ENCODE measurements at regions not wholly inside any gene's neighbourhood (a gene's known extent, or its start where the extent isn't known, plus 50 kb on each side); places are given as distances from the start of the nearest gene placed in this dataset.

GRCh38 chr13:88217372-88217771 is 546.2 kb downstream of the SLITRK5 start:
- TF ChIP-seq, protein P1, sequence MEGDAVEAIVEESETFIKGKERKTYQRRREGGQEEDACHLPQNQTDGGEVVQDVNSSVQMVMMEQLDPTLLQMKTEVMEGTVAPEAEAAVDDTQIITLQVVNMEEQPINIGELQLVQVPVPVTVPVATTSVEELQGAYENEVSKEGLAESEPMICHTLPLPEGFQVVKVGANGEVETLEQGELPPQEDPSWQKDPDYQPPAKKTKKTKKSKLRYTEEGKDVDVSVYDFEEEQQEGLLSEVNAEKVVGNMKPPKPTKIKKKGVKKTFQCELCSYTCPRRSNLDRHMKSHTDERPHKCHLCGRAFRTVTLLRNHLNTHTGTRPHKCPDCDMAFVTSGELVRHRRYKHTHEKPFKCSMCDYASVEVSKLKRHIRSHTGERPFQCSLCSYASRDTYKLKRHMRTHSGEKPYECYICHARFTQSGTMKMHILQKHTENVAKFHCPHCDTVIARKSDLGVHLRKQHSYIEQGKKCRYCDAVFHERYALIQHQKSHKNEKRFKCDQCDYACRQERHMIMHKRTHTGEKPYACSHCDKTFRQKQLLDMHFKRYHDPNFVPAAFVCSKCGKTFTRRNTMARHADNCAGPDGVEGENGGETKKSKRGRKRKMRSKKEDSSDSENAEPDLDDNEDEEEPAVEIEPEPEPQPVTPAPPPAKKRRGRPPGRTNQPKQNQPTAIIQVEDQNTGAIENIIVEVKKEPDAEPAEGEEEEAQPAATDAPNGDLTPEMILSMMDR (IDR thresholded peaks at IDR 0.05; ENCODE audit: low read length, missing control alignments) = no peak
- H3K4me3 ChIP-seq (replicated peaks; ENCODE audit: low read depth, low read length) = no peak overlapping the region
- DNase-seq (ENCODE audit: low read depth) = peak; percentile 0

GRCh38 chr13:88217883-88218282 is 546.7 kb downstream of the SLITRK5 start:
- H3K4me3 ChIP-seq (replicated peaks; ENCODE audit: low read depth, low read length) = no peak overlapping the region
- DNase-seq (ENCODE audit: low read depth) = no peak
- TF ChIP-seq, protein P1 (IDR thresholded peaks at IDR 0.05; ENCODE audit: low read length, missing control alignments) = no peak

DNA sequence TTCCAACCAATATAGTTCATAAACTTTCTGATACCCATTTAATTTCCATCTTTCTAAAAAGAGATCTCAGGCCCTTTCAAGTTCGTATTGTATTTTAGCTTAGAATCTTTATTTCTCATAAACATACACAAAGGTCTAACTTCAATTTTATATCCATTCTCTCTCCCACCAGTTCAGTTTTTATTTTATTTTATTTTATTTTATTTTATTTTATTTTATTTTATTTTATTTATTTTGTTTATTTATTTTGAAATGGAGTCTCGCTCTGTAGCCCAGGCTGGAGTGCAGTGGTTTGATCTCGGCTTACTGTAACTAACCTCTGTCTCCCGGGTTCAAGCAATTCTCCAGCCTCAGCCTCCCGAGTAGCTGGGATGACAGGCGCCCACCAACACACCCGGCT is 552.8 kb downstream of the SLITRK5 start:
- TF ChIP-seq, protein P1 (IDR thresholded peaks at IDR 0.05; ENCODE audit: low read length, missing control alignments) = no peak
- no peak for DNase-seq (ENCODE audit: low read depth)
- no peak overlapping the region for H3K4me3 ChIP-seq (replicated peaks; ENCODE audit: low read depth, low read length)

- no peak for DNase-seq (ENCODE audit: low read depth)
- no peak overlapping the region for H3K4me3 ChIP-seq (replicated peaks; ENCODE audit: low read depth, low read length)
- TF ChIP-seq, protein P1 (IDR thresholded peaks at IDR 0.05; ENCODE audit: low read length, missing control alignments) = no peak
These were observed 564.3 kb downstream of the SLITRK5 start for GRCh38 chr13:88235441-88235840.

DNA sequence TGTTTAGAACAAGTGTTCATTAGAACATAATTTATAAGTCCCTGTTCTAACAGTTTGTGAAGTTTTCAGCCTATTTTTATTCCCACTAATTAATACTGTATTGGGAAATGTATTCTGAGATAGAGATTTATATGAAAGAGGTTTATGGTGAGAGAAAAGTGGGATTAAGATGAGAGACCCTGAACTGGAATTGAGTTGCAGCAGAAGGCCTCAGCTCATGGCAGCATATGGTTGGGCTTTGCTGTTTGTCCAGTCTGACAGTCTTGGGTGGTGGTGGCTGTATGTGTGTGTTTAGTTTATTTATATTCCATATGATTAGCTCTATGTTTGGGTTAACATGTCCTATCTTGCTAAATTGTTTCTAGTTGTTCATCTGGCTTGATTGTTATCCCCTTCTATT is 575.1 kb downstream of the SLITRK5 start:
- TF ChIP-seq, protein P1 (IDR thresholded peaks at IDR 0.05; ENCODE audit: low read length, missing control alignments) = no peak
- no peak overlapping the region for H3K4me3 ChIP-seq (replicated peaks; ENCODE audit: low read depth, low read length)
- DNase-seq (ENCODE audit: low read depth) = no peak

DNA sequence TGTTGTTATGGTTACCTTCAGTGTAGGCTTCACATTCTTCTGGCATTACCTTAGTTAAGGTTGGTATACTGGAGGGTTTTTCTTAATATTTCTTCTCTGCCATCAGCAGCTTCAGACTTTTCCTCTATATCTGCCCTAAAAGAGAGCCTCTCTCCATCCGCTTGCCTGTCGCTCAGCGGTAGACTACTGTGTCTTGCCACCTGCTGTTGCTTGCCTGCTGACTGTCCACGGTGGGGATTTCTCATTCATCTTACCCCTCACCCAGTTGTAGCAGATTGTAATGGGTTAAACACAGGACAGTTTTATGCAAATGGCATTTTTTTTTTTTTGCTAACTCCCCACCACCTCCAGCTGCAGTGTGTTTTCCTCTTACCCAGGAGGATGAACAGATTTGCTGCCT is 577.2 kb downstream of the SLITRK5 start:
- H3K4me3 ChIP-seq (replicated peaks; ENCODE audit: low read depth, low read length) = no peak overlapping the region
- no peak for DNase-seq (ENCODE audit: low read depth)
- TF ChIP-seq, protein P1 (IDR thresholded peaks at IDR 0.05; ENCODE audit: low read length, missing control alignments) = no peak

DNA sequence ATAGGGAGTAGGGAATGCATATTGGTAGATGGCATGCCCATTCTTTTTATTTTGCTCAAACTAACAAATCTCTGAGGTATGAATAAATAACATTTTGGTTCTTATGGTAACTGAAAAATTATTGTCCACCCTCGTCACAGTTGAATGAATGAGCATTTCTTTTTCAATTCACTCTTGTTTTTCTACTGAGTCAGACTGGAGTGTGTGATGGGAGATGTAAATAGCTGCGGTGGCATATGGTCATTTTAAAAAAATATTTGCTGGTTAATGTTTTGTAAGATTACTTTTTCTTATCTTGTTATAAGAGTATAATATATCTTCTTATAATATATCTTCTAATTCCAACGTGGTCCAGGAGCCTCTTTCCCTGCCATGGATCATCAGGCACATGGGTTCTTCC is 586.5 kb downstream of the SLITRK5 start:
- DNase-seq (ENCODE audit: low read depth) = no peak
- no peak overlapping the region for H3K4me3 ChIP-seq (replicated peaks; ENCODE audit: low read depth, low read length)
- TF ChIP-seq, protein P1 (IDR thresholded peaks at IDR 0.05; ENCODE audit: low read length, missing control alignments) = no peak
